ENCODE measurements at regions not wholly inside any gene's neighbourhood (a gene's known extent, or its start where the extent isn't known, plus 50 kb on each side); places are given as distances from the start of the nearest gene placed in this dataset.

DNA sequence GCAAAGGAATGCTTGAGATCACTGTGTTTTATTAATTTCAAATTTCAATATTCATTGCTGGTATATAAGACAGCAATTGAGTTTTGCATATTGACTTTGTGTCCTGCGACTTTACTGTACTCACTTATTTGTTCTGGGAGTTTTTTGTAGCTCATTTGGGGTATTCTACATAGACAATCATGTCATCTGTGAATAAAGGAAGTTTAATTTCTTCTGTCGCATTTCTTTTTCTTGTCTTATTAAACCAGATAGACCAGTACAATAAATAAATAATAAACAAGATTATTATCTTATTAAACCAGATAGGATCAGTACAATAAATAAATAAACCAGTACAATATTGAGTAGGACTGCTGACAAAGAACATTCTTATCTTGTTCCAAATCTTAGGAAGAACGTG, 448.2 kb downstream of the RPS24 start:
- no peak for DNase-seq (ENCODE audit: low spot score)

DNA sequence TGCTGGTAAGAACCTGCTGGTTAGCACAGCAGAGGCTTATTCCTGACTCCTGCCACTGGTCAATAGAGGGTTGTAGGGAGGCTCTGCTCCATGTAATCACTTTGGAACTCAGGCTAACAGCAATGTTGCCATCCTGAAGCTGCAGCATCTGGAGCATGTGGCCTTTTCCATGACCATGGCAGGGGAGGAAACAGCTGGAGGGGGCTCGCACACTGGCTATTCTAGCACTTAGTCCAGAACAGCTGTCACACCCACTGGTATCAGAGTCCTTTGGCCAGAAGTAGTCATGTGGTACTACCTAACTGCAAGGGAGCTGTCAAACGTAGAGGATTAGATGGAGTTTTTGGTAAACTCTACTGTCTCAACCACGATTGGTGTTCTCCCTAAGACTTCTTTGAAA, 450.0 kb downstream of the RPS24 start:
- no peak for DNase-seq (ENCODE audit: low spot score)

DNA sequence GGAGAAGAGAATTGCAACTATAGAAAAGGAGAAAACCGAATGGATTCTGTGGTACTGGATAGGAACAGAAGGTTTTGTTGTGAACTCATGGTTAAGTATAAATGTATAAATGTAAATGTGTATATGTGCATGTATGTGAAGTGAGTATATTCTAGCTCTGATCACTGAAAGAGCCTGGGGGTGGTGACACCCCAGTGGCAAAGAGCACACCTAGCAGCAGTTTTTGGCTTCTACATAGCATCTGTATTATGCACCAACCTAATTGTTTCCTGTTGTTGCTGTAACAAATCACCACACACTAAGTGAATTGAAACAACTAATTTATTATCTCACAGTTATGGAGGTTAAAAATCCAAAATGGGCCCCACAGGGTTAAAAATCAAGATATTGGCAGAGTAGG, 455.4 kb downstream of the RPS24 start:
- DNase-seq (ENCODE audit: low spot score), result no peak

DNA sequence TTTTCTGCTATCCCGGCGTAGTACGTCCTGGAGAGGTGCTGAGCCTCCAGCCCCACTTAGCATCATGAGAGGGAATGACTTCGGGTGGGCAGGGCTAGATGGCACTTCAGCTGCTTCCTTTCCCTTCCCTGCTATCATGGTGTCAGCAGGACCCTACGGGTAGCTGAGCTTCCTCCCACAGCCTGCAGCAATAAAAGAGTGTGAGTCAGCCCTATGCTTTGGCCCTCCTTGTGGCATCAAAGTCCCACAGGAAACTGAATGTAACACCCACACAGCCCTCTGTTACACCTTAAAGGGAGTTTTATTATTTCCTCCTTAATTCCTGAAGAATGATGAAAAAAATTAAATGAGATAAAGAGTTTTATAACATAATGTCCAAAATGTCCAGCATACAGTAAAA, 458.1 kb downstream of the RPS24 start:
- DNase-seq (ENCODE audit: low spot score), result peak; percentile 41

DNA sequence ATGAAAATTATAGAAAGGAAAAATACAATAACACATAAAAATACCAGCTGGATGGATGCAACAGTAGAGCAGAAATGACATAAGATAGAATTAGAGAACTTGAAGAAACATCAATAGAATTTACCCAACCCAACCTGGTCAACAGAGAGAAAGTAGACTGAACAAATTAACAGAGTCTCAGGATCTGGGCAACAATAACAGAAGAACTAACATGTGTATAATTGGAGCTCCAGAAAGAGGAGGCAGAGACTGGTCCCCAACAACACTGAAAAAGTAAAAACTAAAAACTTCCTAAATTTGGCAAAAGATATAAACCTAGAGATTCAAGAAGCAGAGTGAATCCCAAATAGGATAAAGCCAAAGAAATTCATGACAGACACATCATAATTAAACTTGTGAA, 458.8 kb downstream of the RPS24 start:
- no peak for DNase-seq (ENCODE audit: low spot score)

DNA sequence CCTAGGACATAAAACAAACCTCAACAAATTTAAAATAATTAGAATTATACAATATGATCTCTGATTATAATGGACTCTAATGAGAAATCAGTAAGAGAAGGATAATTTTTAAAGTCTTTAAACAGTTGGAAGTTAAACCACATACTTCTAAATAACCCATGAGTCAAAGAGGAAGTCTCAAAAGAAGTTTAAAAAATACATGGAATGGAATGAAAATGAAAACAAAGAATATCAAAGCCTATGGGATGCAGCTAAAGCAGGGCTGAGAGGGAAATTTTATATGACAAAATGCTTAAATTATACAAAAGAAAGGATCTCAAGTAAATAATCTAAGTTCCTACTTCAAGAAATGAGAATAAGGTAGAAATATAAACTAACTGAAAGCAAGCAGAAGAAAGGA, 460.5 kb downstream of the RPS24 start:
- no peak for DNase-seq (ENCODE audit: low spot score)

DNA sequence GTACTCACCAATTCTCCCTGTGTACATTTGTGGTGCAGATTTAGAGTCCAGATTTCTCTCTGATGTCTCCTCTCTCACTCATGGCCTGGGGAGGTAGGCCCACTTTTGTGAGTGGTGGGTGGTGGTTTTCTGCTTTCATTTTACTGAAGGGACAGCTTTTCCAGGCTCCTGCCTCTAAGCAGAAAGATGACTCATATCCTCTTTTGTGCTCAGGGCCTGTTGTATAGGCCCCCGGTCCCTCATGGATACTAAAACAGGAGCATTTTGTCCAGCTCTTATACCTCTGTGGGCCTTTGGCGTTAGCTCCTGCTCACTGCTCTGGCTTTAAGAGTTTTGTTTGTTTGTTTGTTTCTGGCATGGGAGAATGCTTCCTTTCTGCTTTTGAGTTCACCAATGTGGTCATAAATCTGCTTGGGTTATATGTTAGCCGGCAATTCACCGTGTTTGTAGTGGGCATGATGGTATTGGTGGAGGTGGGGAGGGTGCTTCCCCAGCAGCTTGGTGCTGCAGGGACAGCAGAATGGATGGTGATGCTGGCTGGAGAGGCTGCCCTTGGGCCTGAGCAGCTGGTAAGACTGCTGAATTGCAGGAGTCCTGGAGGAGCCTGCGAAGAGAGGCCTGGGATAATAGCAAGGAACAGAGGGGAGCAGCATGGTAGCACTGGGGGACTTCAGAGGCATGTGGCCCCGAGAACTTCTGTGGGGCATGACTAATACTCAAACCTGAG, 468.7 kb downstream of the RPS24 start:
- DNase-seq (ENCODE audit: low spot score), result peak; percentile 48

DNA sequence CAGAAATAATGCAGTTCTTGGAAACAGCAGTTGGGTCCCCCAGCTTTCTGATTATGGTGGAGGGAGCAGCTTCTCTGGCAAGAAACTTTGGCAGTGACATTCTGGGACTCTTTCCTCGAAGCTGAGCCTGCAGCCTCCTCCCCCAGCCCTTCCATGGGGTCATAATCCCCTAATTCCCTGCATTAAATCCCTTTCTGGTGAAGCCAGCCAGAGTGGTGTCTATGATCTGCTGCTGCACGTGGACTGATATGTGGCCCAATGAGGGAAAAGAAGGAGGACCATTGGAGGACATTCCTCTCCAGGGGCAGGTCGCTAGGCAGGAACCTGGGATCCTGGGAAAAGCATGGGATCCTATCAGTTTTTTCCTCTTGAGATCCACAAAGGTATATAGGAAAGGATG, 470.5 kb downstream of the RPS24 start:
- no peak for DNase-seq (ENCODE audit: low spot score)

DNA sequence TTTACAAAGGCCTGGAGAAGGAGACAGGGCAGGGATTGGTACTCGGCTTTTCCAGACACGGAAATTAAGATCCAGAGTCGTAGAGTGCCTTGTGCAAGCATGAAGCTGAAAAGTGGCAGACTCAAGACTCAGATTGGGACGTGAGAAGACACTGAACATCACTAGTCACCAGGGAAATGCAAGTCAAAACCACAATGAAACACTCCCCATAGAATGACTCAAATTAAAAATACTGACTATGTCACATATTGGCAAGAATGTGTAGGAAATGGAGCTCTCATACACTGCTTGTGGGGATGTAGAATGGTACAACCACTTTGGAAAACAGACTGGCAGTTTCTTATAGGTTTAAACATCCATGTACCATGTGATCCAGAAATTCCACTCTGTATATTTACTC, 472.0 kb downstream of the RPS24 start:
- DNase-seq (ENCODE audit: low spot score), result no peak

DNA sequence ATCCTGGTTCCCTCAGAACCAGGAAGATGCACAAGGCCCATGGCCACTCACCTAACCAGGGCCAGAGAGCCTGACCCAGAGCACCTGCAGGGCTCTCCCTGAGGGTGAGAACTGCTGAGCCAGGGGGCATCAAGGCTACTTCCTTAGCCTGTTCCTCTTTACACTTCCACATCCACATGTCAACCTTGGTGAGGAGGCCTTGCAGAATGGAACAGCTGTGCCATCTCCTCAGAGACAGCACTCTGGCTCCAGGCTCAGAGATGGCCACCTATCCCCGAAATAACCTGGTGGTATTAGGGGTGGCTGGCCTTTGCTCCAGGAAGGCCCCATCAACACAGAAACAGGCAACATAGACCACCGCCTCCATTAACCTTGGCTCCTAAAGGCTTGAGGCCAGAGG, 473.0 kb downstream of the RPS24 start:
- no peak for DNase-seq (ENCODE audit: low spot score)

DNA sequence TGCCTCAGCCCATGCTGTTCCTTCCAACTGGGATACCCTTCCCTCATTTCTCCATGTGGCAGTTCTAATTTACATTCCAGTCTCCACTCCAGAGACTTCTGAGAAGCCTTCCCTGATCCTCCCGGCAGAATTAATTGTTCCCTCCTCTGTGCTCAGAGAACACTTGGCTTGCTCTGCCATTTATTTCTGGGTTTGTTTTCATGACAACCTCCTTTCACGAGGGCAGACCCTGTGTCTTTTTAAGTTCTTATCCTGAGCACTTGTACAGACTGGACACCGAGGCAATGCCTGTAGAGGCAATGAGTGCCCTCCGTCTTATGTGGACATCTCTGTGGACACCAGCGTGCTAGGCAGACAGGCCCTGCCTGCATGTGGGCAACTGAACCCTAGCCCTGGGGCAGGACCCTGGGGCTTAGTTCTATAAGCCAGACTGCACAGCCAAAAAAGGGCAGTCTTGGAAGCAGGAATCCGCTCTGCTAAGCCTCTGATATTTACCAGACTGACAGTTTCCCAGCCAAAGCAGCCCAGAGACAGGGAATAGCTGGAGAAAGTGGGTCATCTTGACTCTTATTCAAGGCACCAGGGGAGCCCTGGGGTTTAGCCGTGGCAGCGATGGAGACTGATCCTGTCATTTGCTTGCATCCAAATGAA, 474.0 kb downstream of the RPS24 start:
- no peak for DNase-seq (ENCODE audit: low spot score)

DNA sequence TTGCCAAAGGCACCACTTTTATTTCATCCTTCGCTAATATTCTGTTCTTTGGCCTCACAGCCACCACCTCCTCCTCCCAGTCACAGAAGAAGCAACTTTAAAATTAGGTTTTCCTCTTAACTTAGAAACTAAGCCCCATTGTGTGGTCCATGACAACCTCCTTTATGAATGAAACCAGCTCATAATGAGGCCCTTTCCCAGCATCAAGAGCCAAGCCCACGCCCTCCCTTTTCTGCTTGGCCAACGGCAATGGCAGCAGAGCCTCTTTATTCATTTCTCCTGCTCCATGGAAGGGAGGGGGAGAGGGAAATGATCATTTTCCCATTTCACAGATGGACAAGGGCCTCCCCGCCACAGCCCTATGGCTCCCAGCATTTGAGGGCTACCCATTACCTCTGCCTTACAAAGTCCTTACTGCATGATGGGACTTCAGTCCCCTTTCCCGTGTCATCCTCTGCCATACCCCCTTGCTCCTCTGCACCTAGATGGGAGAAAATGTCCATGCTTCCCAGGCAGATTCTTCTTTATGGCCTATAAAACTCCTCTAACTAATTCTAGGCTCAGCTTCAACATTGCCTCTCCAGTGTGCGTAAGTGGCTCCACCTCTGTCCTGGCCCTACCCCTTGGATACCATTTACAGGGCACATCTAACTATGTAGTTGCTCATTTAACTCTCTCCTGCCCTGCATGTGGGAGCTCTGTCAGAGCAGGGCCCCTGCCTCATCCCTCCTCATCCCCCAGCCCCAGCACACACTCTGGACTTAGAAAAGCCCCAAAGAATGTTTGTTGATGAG, 475.5 kb downstream of the RPS24 start:
- DNase-seq (ENCODE audit: low spot score), result no peak

DNA sequence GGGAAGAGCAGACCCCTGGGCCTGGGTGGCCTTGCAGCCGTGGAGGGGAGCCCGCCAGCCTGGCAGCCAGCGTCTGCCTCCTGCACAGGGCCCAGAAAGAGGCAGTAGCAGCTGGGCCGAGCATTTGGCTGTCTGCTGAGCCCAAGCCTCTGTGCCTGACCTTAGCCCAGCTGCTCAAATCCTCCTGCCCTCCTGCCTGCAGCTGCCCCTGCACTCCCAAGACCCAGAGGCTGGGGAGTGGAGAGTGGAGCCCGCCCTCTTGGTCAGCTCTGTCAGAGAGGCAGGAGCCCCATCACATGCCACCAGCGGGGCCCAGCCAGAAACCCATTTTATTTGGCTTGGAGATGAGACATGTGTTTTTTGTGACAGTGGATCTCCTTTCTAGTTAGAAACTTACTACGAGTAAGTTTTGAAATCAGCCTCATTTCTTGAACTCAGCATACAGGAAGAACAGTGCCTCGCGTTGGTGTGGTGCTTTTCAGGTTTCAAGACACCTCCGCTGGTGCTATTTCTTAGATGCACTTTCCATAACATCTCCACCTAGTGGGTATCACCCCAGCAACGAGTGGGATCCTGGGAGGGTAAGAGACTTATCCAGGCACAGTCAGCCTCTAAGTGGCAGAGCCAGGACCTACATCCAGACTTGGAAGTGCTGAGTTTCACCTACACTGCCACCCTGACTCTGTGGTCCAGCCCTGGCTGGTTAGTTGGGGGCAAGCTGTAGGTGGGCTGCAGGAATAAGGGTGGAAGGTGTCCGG, 477.1 kb downstream of the RPS24 start:
- no peak for DNase-seq (ENCODE audit: low spot score)

DNA sequence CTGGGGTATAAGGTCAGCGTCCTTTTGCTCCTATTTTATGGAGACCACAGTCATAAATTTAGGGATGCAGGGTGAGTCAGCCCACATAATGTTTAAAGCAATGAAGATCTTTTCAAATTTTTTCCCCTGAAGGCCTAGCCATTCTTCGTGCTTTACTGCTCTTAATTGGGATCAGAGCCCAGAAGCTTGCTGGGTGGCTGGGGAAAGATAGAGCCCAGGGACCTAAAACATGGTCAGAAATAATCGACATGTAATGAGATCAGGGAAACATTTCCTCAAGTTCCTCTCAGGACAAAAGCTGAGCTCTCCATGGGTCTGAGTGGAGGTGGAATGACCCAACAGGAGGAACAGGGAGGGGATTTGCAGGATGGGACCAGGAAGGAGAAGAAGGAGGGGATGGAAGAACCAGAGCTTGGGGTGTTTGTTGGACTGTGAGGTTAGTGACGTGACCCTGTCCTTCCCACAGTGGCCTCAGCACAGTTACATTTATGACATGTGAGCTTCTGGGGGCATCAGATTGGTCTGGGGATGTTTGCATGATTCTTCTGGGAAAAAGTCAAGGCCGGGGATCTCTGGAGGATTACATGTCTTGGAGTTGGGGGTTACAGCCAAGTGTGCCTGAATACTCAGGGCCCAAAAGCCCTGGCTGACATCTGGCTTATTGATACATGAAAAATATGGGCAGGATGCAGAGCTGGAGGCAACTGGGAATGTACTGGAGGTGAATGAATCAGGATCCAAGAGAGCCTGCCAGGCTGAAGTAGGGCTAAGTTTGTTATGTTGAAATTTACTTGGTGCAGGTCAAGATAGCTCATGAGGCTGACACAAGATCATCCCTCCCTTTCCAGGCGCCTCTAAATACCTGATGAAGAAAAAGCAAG, 477.9 kb downstream of the RPS24 start:
- DNase-seq (ENCODE audit: low spot score), result peak; percentile 45

DNA sequence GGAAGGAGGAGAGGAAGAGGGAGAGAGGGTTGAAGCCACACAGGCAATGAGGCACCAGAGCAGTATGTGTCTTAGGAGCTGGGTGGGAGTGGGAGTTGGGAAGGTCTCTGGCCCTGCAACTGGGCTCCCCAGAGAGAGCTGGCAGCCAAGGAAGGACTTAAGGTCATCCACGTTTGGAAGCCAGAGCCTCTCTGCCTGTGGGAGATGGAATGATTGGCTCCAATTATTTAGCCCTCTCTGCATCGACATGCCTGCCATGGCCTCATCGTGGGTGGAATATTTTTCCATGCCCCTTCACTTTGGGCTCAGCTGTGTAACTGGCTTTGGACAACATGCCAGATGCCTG, 478.5 kb downstream of the RPS24 start:
- no peak for DNase-seq (ENCODE audit: low spot score)

DNA sequence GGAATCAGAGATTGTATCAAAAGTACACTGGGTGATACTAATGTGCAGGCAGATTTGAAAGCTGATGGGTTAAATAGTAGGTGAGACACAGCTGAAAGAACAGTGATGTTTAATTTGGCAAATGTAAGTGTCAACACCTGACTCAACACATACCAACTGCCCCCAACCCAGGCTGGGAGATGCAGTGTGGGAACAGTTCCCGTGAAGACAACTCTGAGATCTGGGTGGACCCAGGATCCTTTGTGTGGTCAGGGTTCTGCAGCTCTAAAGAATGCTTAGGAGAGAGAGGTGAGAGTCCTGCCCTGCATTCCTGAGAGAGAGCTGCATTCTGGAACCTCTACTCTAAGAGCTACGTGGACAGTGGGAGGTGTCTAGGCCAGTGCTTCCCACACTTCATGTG, 479.7 kb downstream of the RPS24 start:
- no peak for DNase-seq (ENCODE audit: low spot score)

DNA sequence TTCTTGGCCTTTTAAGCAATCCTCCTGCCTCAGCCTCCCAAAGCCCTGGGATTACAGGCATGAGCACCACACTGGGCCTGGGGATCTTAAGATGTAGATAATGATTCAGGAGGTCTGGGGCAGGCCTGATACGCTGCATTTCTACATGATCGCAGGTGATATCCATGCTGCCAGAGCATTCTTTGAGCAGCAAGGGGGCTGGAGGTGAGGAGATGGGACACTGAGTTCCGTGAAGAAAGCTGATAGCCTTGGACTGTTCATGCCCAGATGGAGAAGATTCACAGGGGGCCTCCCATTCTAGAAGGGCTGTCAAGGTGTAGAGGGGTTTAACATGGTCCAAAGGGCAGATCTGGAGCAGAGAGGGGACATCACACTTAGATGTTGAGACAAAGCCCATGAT, 480.3 kb downstream of the RPS24 start:
- no peak for DNase-seq (ENCODE audit: low spot score)

DNA sequence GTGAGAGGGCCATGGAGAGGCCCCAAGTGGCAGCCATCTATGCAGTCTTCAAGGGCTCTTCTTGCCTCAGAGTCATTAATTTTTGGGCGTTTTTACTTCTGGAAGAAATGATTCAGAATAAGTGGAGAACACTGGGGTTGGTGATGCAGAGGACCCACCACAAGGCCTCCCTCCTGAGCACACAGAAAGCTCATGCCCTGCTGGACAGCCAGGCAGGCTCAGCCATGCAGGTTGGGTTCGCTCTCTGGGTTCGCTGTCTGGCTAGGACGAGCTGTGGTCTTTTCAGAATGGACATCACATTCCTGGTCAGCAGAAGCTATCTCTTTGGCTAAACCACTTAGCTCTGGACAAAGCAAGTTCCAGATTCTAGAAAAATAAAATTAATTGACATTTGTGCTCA, 480.8 kb downstream of the RPS24 start:
- no peak for DNase-seq (ENCODE audit: low spot score)

DNA sequence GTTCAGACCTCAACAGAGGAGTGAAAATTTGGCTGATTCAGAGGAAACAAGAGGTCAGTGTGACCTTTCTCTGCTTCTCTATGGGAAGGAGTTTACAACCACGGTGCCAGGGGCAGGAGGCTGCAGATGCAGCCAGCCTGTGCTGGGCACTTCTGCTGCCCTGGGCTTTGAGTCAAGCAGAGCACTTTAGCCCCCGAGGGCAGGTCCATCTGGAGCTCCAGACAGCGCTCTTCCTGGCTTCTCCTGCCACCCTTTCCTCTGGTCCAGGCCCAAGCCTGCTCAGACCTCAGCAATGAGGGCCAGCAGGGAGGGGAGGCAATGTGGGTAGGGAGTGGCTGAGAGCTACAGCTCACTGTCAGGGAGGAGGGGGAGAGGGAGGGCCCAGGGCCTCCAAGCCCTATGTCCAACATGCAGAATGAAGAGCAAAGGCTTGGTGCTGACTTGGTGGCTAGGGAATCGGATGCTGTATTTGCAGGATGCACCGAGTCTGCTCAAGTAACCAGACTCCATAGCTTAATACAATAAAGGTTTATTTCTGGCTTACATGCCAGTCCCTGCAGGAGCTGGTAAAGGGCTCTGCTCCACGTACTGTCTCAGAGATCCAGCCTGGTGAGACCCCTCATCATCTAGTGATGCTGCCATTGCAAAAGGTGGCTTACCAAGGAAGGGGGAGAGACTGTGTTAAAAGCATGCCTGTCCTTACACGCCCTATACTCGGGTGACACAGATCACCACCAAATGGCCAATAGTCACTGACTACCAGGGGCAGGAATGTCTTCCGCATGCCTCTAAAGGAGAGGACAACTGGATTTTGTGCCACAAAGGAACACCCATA, 481.6 kb downstream of the RPS24 start:
- peak; percentile 46 for DNase-seq (ENCODE audit: low spot score)

DNA sequence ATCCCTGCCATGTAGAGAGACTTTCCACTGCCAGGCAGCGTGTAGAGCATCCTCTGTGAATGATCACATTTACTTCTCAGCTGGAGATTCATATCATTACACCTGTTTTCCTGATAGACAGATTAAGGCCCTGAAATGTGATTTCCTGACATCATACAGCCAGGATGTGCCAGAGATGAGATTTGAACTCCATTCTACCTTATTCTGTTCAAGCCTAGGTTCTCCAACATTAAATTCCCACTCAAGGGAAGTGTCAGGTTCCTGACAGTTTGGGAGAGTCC, 482.1 kb downstream of the RPS24 start:
- no peak for DNase-seq (ENCODE audit: low spot score)

DNA sequence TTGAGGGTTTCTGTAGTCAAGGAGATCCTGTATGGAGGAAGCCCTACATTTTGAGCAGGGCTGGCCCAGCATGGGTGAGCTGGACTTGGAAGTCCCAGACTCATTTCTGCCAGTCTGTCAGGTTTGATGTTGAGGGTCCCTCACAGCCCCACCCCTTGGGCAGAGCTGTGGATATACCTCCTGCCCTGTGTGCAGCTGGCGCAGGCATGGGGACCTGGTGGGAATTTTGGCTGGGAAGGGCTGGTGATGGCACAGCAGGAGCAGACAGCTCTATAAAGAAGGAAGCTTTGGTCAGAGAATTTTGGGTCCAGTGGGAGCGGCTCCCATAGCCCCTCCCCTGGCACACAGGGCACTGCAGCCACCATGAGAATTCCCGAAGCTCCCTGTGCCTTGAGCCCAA, 482.6 kb downstream of the RPS24 start:
- DNase-seq (ENCODE audit: low spot score), result no peak

Data from AG08395 (cell line).